Trophoblast cell (in vitro differentiated cells and primary cell): ENCODE measurements at regions not wholly inside any gene's neighbourhood (a gene's known extent, or its start where the extent isn't known, plus 50 kb on each side); places are given as distances from the start of the nearest gene placed in this dataset.

Experiments
- DNase-seq, 2 donors: peaks; one replicate each; pipeline ENCODE4 v3.0.0-alpha.2; 2016
- H2AFZ ChIP-seq: 2 replicates; pipeline ENCODE4 v1.6.1; 2013; ENCODE audit warnings: low read length, moderate library complexity, mild to moderate bottlenecking; ENCODE audit not compliant: insufficient read depth, poor library complexity
- H2AK5ac ChIP-seq: 2 replicates; pipeline ENCODE4 v1.6.1; 2013; ENCODE audit warnings: mild to moderate bottlenecking, low read length
- H2BK120ac ChIP-seq: 2 replicates; pipeline ENCODE4 v1.6.1; 2013; ENCODE audit warnings: low read length, mild to moderate bottlenecking, moderate library complexity; ENCODE audit not compliant: insufficient read depth, poor library complexity
- H2BK12ac ChIP-seq: 2 replicates; pipeline ENCODE4 v1.6.1; 2013; ENCODE audit warnings: mild to moderate bottlenecking, low read length, moderate library complexity
- H2BK5ac ChIP-seq: 2 replicates; pipeline ENCODE4 v1.6.1; 2013; ENCODE audit warnings: low read length, low read depth, moderate library complexity, mild to moderate bottlenecking; ENCODE audit not compliant: poor library complexity
- H3K14ac ChIP-seq: 2 replicates; pipeline ENCODE4 v1.6.1; 2013; ENCODE audit warnings: mild to moderate bottlenecking, low read length
- H3K18ac ChIP-seq: 2 replicates; pipeline ENCODE4 v1.6.1; 2013; ENCODE audit warnings: mild to moderate bottlenecking, low read length
- H3K23ac ChIP-seq: 2 replicates; pipeline ENCODE4 v1.6.1; 2013; ENCODE audit warnings: low read length
- H3K27ac ChIP-seq: 2 replicates; pipeline ENCODE4 v1.5.1; 2013; ENCODE audit warnings: low read depth, mild to moderate bottlenecking, inconsistent platforms, low read length, moderate library complexity
- H3K27me3 ChIP-seq: 2 replicates; pipeline ENCODE4 v1.6.1; 2013; ENCODE audit warnings: inconsistent platforms, mild to moderate bottlenecking, low read length, moderate library complexity; ENCODE audit not compliant: insufficient read depth
- H3K36me3 ChIP-seq, 2 experiments: 1 replicate in 1 of 2; 2 replicates in 1 of 2; pipeline ENCODE4 v1.6.1; 2013; ENCODE audit warnings: low read length in 2 of 2, mild to moderate bottlenecking in 2 of 2, moderate library complexity in 1 of 2; ENCODE audit not compliant: insufficient read depth in 2 of 2, control insufficient read depth in 1 of 2
- H3K4ac ChIP-seq: 2 replicates; pipeline ENCODE4 v1.6.1; 2013; ENCODE audit warnings: low read depth, mild to moderate bottlenecking, low read length, moderate library complexity
- H3K4me1 ChIP-seq, 2 experiments: 1 replicate in 1 of 2; 2 replicates in 1 of 2; pipeline ENCODE4 v1.6.1; 2013; ENCODE audit warnings: low read length in 2 of 2, mild to moderate bottlenecking in 2 of 2, moderate library complexity in 1 of 2; ENCODE audit not compliant: insufficient read depth in 2 of 2, control insufficient read depth in 1 of 2
- H3K4me2 ChIP-seq: 2 replicates; pipeline ENCODE4 v1.6.1; 2013; ENCODE audit warnings: inconsistent platforms, mild to moderate bottlenecking, low read length, moderate library complexity
- H3K4me3 ChIP-seq: 2 replicates; pipeline ENCODE4 v1.5.1; 2013; ENCODE audit warnings: mild to moderate bottlenecking, low read depth, low read length, inconsistent platforms
- H3K79me1 ChIP-seq: one replicate; pipeline ENCODE4 v1.6.1; 2013; ENCODE audit warnings: low read length
- H3K79me2 ChIP-seq: 2 replicates; pipeline ENCODE4 v1.6.1; 2013; ENCODE audit warnings: low read length, mild to moderate bottlenecking; ENCODE audit not compliant: control insufficient read depth, insufficient read depth, poor library complexity
- H3K9ac ChIP-seq: 2 replicates; pipeline ENCODE4 v1.6.1; 2013; ENCODE audit warnings: mild to moderate bottlenecking, low read length
- H3K9me3 ChIP-seq: 2 replicates; pipeline ENCODE4 v1.6.1; 2013; ENCODE audit warnings: low read depth, mild to moderate bottlenecking, control low read depth, inconsistent platforms, low read length; ENCODE audit not compliant: insufficient read depth
- H4K12ac ChIP-seq: 2 replicates; pipeline ENCODE4 v1.6.1; 2013; ENCODE audit warnings: low read depth, mild to moderate bottlenecking, low read length, moderate library complexity
- H4K8ac ChIP-seq: 2 replicates; pipeline ENCODE4 v1.6.1; 2013; ENCODE audit warnings: low read depth, mild to moderate bottlenecking, low read length, moderate library complexity
- H4K91ac ChIP-seq: one replicate; pipeline ENCODE4 v1.6.1; 2013; ENCODE audit warnings: low read depth, mild to moderate bottlenecking, low read length, moderate library complexity
- WGBS: extraction: QIAGEN DNeasy Blood & Tissue Kit; methylation state at CpG from one replicate; pipeline ENCODE4 v1.1.7; 2013; ENCODE audit warnings: missing lambda C conversion rate; ENCODE audit not compliant: insufficient read length, insufficient coverage; ENCODE audit errors: extremely low coverage; 5-methylcytosine and 5-hydroxymethylcytosine counted together

DNA sequence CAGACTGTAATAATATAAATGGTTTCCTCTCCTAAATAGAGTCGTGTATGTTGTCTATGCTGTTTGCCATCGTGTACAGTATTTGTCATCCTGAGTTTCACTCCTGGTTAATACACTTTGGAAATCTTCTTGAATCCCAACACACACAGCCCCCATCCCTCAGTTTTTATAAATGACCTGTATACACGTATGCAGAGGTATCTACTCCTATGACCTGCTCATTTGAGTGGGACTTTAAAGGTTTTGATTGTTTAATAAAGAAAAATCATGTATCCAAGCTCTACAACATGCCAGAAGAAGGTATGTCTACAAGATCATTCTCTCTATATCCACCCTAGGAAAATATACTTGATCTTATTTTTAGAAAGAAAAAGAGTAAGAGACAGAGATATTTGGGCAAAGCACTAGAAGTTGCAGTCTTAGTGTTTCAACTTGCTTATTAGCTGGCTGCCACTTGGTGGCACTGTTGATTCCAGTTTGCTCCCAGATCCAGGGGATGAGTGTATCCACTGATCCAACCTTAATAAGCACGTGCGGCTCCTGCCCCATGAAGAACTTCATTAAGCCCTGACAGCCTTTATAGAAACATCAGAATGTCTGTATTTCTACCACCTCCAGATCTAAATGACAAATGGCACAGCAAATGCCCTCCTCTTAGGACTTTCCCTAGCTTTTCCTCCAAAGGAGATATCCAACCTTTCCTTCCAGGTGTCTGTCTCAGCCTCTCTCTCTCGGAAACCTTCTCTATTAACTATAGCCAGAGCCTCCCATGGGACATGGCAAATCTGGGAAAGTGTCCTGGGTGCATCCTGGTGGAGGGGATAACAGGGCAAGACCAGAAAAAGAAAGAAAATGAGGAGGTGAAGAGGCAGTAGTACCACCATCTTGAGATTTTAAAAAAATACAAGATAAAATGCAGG lies 181.6 kb upstream of the NEBL start:
- no peak overlapping the region for H3K18ac ChIP-seq
- no peak overlapping the region for H4K12ac ChIP-seq
- H3K23ac ChIP-seq, result no peak overlapping the region
- no peak overlapping the region for H3K14ac ChIP-seq
- WGBS, result no CpG with 5 or more reads among the region's 6 CpGs
- H2BK120ac ChIP-seq, result no peak overlapping the region
- H4K8ac ChIP-seq, result no peak overlapping the region
- H3K9me3 ChIP-seq, result no peaks in the 10 kb centered on the region
- no peaks in the 10 kb centered on the region for H3K36me3 ChIP-seq
- H3K4ac ChIP-seq, result no peak overlapping the region
- H4K91ac ChIP-seq, result no peak overlapping the region
- no peaks in the 10 kb centered on the region for H3K79me1 ChIP-seq
- H3K27ac ChIP-seq, result no peak overlapping the region
- no peak overlapping the region for H2BK12ac ChIP-seq
- no peak overlapping the region for H2AK5ac ChIP-seq
- no peak overlapping the region for H3K4me3 ChIP-seq
- H2BK5ac ChIP-seq, result no peak overlapping the region
- H3K9ac ChIP-seq, result no peak overlapping the region
- peak; percentile 69 to 88 for DNase-seq
- no peaks in the 10 kb centered on the region for H3K27me3 ChIP-seq
- H3K79me2 ChIP-seq, result no peaks in the 10 kb centered on the region
- no peak overlapping the region for H3K4me2 ChIP-seq
- H2AFZ ChIP-seq, result no peak overlapping the region
- peaks cover 0 to 1% of the 10 kb centered on the region in 2 experiments for H3K4me1 ChIP-seq

DNA sequence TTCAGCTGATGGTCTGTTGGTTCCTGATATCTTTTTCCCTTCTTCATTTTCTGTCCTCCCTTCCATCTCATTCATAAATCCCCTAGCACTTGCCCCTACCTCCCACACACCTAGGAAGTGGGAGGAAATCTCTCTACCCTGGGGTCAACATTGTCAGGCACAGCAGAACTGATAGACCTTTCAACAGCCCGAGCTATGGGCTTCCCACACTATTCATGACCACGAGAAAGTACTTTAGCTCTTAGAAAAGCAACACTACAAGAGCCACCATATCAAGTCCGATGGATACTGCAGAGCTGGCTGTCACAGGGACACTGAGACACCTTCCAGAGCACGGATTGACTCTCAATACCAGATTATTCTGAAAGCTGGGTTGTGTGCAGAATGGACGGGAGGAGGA lies 180.6 kb upstream of the NEBL start:
- H3K9me3 ChIP-seq, result no peaks in the 10 kb centered on the region
- H2BK12ac ChIP-seq, result no peak overlapping the region
- no peak overlapping the region for H2BK5ac ChIP-seq
- no peak overlapping the region for H3K23ac ChIP-seq
- no peak overlapping the region for H3K4me2 ChIP-seq
- H3K79me1 ChIP-seq, result no peaks in the 10 kb centered on the region
- H3K9ac ChIP-seq, result no peak overlapping the region
- no peak overlapping the region for H2AFZ ChIP-seq
- H3K79me2 ChIP-seq, result no peaks in the 10 kb centered on the region
- H4K91ac ChIP-seq, result no peak overlapping the region
- H3K4ac ChIP-seq, result no peak overlapping the region
- no peak overlapping the region for H2BK120ac ChIP-seq
- no peak for DNase-seq
- H3K27ac ChIP-seq, result no peak overlapping the region
- no peak overlapping the region for H3K4me3 ChIP-seq
- H2AK5ac ChIP-seq, result no peak overlapping the region
- no peak overlapping the region for H4K8ac ChIP-seq
- H3K36me3 ChIP-seq, result no peaks in the 10 kb centered on the region
- H3K14ac ChIP-seq, result no peak overlapping the region
- 100% methylated on average over 1 of the region's 5 CpGs for WGBS
- no peak overlapping the region for H3K18ac ChIP-seq
- no peaks in the 10 kb centered on the region for H3K4me1 ChIP-seq
- H4K12ac ChIP-seq, result no peak overlapping the region
- no peaks in the 10 kb centered on the region for H3K27me3 ChIP-seq

DNA sequence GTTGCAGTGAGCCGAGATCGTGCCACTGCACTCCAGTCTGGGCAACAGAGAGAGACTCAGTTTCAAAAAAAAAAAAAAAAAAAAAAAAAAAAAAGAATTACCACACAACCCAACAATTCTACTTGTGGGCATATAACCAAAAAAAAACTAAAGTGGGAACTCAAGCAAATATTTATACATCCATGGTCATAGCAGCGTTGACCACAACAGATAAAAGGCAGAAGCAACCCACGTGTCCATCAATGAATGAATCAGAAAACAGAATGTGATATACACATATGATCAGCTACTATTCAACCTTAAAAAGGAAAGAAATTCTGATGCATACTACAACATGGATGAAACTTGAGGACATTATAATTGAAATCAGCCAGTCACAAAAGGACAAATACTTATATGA lies 179.3 kb upstream of the NEBL start:
- H2BK120ac ChIP-seq, result no peak overlapping the region
- H3K9ac ChIP-seq, result no peak overlapping the region
- H2AFZ ChIP-seq, result no peak overlapping the region
- H3K9me3 ChIP-seq, result no peaks in the 10 kb centered on the region
- H3K4ac ChIP-seq, result no peak overlapping the region
- H4K8ac ChIP-seq, result no peak overlapping the region
- no peak overlapping the region for H4K12ac ChIP-seq
- H2BK12ac ChIP-seq, result no peak overlapping the region
- H3K14ac ChIP-seq, result no peak overlapping the region
- no peak overlapping the region for H4K91ac ChIP-seq
- H3K4me2 ChIP-seq, result no peak overlapping the region
- no peaks in the 10 kb centered on the region for H3K36me3 ChIP-seq
- H3K23ac ChIP-seq, result no peak overlapping the region
- H3K79me1 ChIP-seq, result no peaks in the 10 kb centered on the region
- no peaks in the 10 kb centered on the region for H3K79me2 ChIP-seq
- WGBS, result no CpG with 5 or more reads among the region's 4 CpGs
- H3K18ac ChIP-seq, result no peak overlapping the region
- no peak overlapping the region for H3K27ac ChIP-seq
- no peak overlapping the region for H2AK5ac ChIP-seq
- H2BK5ac ChIP-seq, result no peak overlapping the region
- no peak overlapping the region for H3K4me3 ChIP-seq
- no peaks in the 10 kb centered on the region for H3K27me3 ChIP-seq
- no peaks in the 10 kb centered on the region for H3K4me1 ChIP-seq
- no peak for DNase-seq

DNA sequence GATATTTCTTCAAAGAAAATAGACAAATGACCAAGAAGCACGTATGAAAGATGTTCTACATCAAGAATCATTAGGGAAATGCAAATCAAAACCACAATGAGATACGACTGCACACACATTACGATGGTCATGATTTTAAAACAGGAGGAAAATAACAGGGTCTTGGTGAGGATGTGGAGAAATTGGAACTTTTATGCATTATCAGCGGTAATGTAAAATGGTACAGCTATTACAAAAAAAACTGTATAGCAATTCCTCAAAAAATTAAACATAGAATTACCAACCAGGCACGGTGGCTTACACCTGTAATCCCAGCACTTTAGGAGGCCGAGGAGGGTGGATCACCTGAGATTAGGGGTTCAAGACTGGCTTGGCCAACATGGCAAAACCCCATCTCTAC lies 178.8 kb upstream of the NEBL start:
- no peaks in the 10 kb centered on the region for H3K79me2 ChIP-seq
- DNase-seq, result no peak
- H4K91ac ChIP-seq, result no peak overlapping the region
- WGBS, result no CpG with 5 or more reads among the region's 6 CpGs
- H4K12ac ChIP-seq, result no peak overlapping the region
- H2AK5ac ChIP-seq, result no peak overlapping the region
- no peak overlapping the region for H3K4me2 ChIP-seq
- no peak overlapping the region for H3K23ac ChIP-seq
- H2BK120ac ChIP-seq, result no peak overlapping the region
- H3K36me3 ChIP-seq, result no peaks in the 10 kb centered on the region
- no peak overlapping the region for H3K14ac ChIP-seq
- no peaks in the 10 kb centered on the region for H3K79me1 ChIP-seq
- no peak overlapping the region for H3K4me3 ChIP-seq
- no peak overlapping the region for H3K4ac ChIP-seq
- H2AFZ ChIP-seq, result no peak overlapping the region
- no peak overlapping the region for H3K27ac ChIP-seq
- no peak overlapping the region for H3K9ac ChIP-seq
- no peak overlapping the region for H3K18ac ChIP-seq
- no peaks in the 10 kb centered on the region for H3K27me3 ChIP-seq
- no peak overlapping the region for H2BK12ac ChIP-seq
- no peaks in the 10 kb centered on the region for H3K4me1 ChIP-seq
- H4K8ac ChIP-seq, result no peak overlapping the region
- H2BK5ac ChIP-seq, result no peak overlapping the region
- H3K9me3 ChIP-seq, result no peaks in the 10 kb centered on the region
